GM23338 (cell line): ENCODE measurements at regions not wholly inside any gene's neighbourhood (a gene's known extent, or its start where the extent isn't known, plus 50 kb on each side); places are given as distances from the start of the nearest gene placed in this dataset.
A peak's percentile ranks its signal among the peaks of the same experiment; 100 is the strongest.

ENCODE experiments used
- ATAC-seq: fragments of 200-7000 bp; cut with Tn5 transposase; 3 replicates; pipeline ENCODE4 v1.9.1; 2020
- DNase-seq: peaks from one replicate; pipeline ENCODE4 v3.0.0-alpha.2; 2015; ENCODE audit warnings: low spot score
- H2AFZ ChIP-seq: fragments of 200-600 bp; sonication (generic); 2 replicates; pipeline ENCODE4 v1.8.0; 2016; ENCODE audit warnings: antibody characterized with exemption, mild to moderate bottlenecking, moderate library complexity
- H3F3A ChIP-seq: fragments of 200-600 bp; sonication (generic); replicated peaks from 2 replicates; pipeline ENCODE4 v1.8.0; 2017; ENCODE audit warnings: antibody characterized with exemption, mixed run types, low read depth
- H3K27ac ChIP-seq: fragments of 200-600 bp; sonication (generic); 2 replicates; pipeline ENCODE4 v1.6.1; 2016; ENCODE audit warnings: low read depth
- H3K27me3 ChIP-seq: fragments of 200-600 bp; sonication (generic); 2 replicates; pipeline ENCODE4 v1.8.0; 2016; ENCODE audit warnings: mild to moderate bottlenecking, mixed run types, moderate library complexity; ENCODE audit not compliant: insufficient read depth
- H3K36me3 ChIP-seq: fragments of 200-600 bp; sonication (generic); 2 replicates; pipeline ENCODE4 v1.8.0; 2016; ENCODE audit warnings: mild to moderate bottlenecking; ENCODE audit not compliant: insufficient read depth
- H3K4me1 ChIP-seq: fragments of 200-600 bp; sonication (generic); 2 replicates; pipeline ENCODE4 v1.8.0; 2016; ENCODE audit warnings: mild to moderate bottlenecking, moderate library complexity; ENCODE audit not compliant: insufficient read depth
- H3K4me2 ChIP-seq: fragments of 200-600 bp; sonication (generic); 2 replicates; pipeline ENCODE4 v1.7.1; 2017; ENCODE audit warnings: mixed run types
- H3K4me3 ChIP-seq: fragments of 200-600 bp; sonication (generic); 2 replicates; pipeline ENCODE4 v1.6.1; 2016; ENCODE audit warnings: mixed run types
- H3K79me2 ChIP-seq: fragments of 200-600 bp; sonication (generic); replicated peaks from 2 replicates; pipeline ENCODE4 v1.8.0; 2017; ENCODE audit warnings: mild to moderate bottlenecking; ENCODE audit not compliant: insufficient read depth
- H3K9me2 ChIP-seq: fragments of 200-600 bp; sonication (generic); 2 replicates; pipeline ENCODE4 v1.8.0; 2017; ENCODE audit not compliant: insufficient read depth
- H4K20me1 ChIP-seq: fragments of 200-600 bp; sonication (generic); replicated peaks from 2 replicates; pipeline ENCODE4 v1.8.0; 2017; ENCODE audit warnings: mild to moderate bottlenecking; ENCODE audit not compliant: insufficient read depth
- H3K27ac Mint-ChIP-seq: 2 replicates; pipeline ENCODE4 v1.8.0; 2020; ENCODE audit warnings: inconsistent platforms, mild to moderate bottlenecking, moderate library complexity, mixed read lengths
- H3K27me3 Mint-ChIP-seq: 3 replicates; pipeline ENCODE4 v1.8.0; 2022; ENCODE audit warnings: low read depth, mild to moderate bottlenecking, moderate library complexity, mixed read lengths, inconsistent platforms; ENCODE audit not compliant: insufficient read depth, poor library complexity
- H3K36me3 Mint-ChIP-seq: 3 replicates; pipeline ENCODE4 v1.8.0; 2021; ENCODE audit warnings: low read depth, mild to moderate bottlenecking, inconsistent platforms, moderate library complexity, mixed read lengths
- H3K4me1 Mint-ChIP-seq: 3 replicates; pipeline ENCODE4 v1.8.0; 2020; ENCODE audit warnings: mild to moderate bottlenecking, inconsistent platforms, mixed read lengths
- H3K4me3 Mint-ChIP-seq: 3 replicates; pipeline ENCODE4 v1.8.0; 2021; ENCODE audit warnings: moderate library complexity, mild to moderate bottlenecking, inconsistent platforms, mixed read lengths
- H3K9me3 Mint-ChIP-seq: 3 replicates; pipeline ENCODE4 v1.8.0; 2020; ENCODE audit warnings: moderate library complexity, mild to moderate bottlenecking, inconsistent platforms, mixed read lengths
- CREB1 ChIP-seq: fragments of 250-450 bp; sonication (Bioruptor Pico); IDR thresholded peaks from 2 replicates; pipeline ENCODE4 v1.5.0; 2020; ENCODE audit warnings: low read depth, mild to moderate bottlenecking, moderate library complexity
- CTCF ChIP-seq, 2 experiments: fragments of 200-600 bp in 1 of 2; sonication (generic) in 1 of 2; conservative IDR thresholded peaks; 2 replicates each; pipeline versions ENCODE4 v1.5.1 to v1.6.1; 2016 to 2017; ENCODE audit warnings: antibody characterized with exemption in 2 of 2, low read depth in 2 of 2, mild to moderate bottlenecking in 2 of 2, moderate library complexity in 1 of 2
- ETS1 ChIP-seq: IDR thresholded peaks from 2 replicates; pipeline ENCODE4 v1.6.1; 2016; ENCODE audit warnings: antibody characterized with exemption
- EZH2 ChIP-seq: fragments of 200-600 bp; sonication (generic); IDR thresholded peaks from one replicate; pipeline ENCODE4 v1.8.0; 2017; ENCODE audit warnings: antibody characterized with exemption, mild to moderate bottlenecking, low read depth; ENCODE audit not compliant: unreplicated experiment
- EZH2phosphoT487 ChIP-seq: fragments of 200-600 bp; sonication (generic); IDR thresholded peaks from one replicate; pipeline ENCODE4 v1.8.1; 2018; ENCODE audit warnings: antibody characterized with exemption; ENCODE audit not compliant: unreplicated experiment
- JUNB ChIP-seq: IDR thresholded peaks from one replicate; pipeline ENCODE4 v1.6.1; 2016; ENCODE audit warnings: antibody characterized with exemption; ENCODE audit not compliant: unreplicated experiment
- POLR2AphosphoS5 ChIP-seq: IDR thresholded peaks from 2 replicates; pipeline ENCODE4 v1.6.1; 2016; ENCODE audit warnings: antibody characterized with exemption, low read depth
- STAT1 ChIP-seq: IDR thresholded peaks from one replicate; pipeline ENCODE4 v1.6.1; 2016; ENCODE audit warnings: antibody characterized with exemption; ENCODE audit not compliant: unreplicated experiment
- ZNF114 ChIP-seq: fragments of 250-450 bp; sonication (Bioruptor Pico); IDR thresholded peaks from 2 replicates; pipeline ENCODE4 v1.5.0; 2020; ENCODE audit warnings: mild to moderate bottlenecking, moderate library complexity
- ZNF331 ChIP-seq: fragments of 250-450 bp; sonication (Bioruptor Pico); IDR thresholded peaks from 2 replicates; pipeline ENCODE4 v1.5.0; 2020; ENCODE audit warnings: low read depth, mild to moderate bottlenecking, moderate library complexity
- ZNF462 ChIP-seq: fragments of 250-450 bp; sonication (Bioruptor Pico); IDR thresholded peaks from 2 replicates; pipeline ENCODE4 v1.5.0; 2020; ENCODE audit warnings: mild to moderate bottlenecking, moderate library complexity
- TF ChIP-seq, protein P1 (sequence below): IDR thresholded peaks from one replicate; pipeline ENCODE4 v1.6.1; 2018; ENCODE audit warnings: antibody characterized with exemption; ENCODE audit not compliant: unreplicated experiment

DNA sequence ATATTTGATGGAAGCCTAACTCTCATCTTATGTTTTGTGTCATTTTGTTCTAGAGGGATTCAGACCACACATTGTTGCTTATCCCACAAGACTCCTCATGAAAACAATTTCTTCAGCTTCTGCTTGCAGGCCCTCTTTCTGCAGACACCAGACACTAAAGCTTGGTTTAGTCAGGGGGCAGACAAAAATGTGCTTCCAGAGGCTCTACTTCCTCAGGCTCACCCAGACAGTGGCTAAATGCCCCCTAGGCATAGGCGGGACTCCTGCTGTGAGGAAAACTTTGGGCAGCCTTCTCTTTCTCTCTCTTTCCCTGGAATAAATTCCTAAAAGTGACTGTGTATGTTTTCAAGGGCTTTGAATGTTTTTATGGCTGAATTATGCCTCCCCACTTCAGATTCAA is 435.4 kb upstream of the ATP11B start:
- ATAC-seq (no peak; the same call in 2 of the 3 replicates), DNase-seq (peak; percentile 18)
- Histone ChIP-seq H3K4me3 (no peak overlapping the region), H3K36me3 (no peaks in the 10 kb centered on the region), H3K79me2 (no peaks in the 10 kb centered on the region), H2AFZ (peak overlapping the region; percentile 29; the same call in 1 of the 2 replicates), H3K27me3 (no peaks in the 10 kb centered on the region), H4K20me1 (no peaks in the 10 kb centered on the region), H3K4me1 (peaks cover 3% of the 10 kb centered on the region), H3K27ac (no peak overlapping the region), H3F3A (no peaks in the 10 kb centered on the region), H3K4me2 (no peak overlapping the region), H3K9me2 (no peaks in the 10 kb centered on the region)
- TF ChIP-seq ZNF331 (CRISPR knock-in tag), result no peak
- no peak for TF ChIP-seq EZH2
- TF ChIP-seq STAT1, result no peak
- no peak for TF ChIP-seq CREB1 (CRISPR knock-in tag)
- no peak for TF ChIP-seq CTCF (conservative IDR thresholded peaks at IDR 0.05; ENCODE audit: low read depth in 2 of 2)
- TF ChIP-seq POLR2AphosphoS5, result no peak
- TF ChIP-seq ZNF114 (CRISPR knock-in tag), result no peak
- no peak for TF ChIP-seq ETS1
- no peak for TF ChIP-seq EZH2phosphoT487
- TF ChIP-seq ZNF462 (CRISPR knock-in tag), result no peak
- TF ChIP-seq, protein P1, sequence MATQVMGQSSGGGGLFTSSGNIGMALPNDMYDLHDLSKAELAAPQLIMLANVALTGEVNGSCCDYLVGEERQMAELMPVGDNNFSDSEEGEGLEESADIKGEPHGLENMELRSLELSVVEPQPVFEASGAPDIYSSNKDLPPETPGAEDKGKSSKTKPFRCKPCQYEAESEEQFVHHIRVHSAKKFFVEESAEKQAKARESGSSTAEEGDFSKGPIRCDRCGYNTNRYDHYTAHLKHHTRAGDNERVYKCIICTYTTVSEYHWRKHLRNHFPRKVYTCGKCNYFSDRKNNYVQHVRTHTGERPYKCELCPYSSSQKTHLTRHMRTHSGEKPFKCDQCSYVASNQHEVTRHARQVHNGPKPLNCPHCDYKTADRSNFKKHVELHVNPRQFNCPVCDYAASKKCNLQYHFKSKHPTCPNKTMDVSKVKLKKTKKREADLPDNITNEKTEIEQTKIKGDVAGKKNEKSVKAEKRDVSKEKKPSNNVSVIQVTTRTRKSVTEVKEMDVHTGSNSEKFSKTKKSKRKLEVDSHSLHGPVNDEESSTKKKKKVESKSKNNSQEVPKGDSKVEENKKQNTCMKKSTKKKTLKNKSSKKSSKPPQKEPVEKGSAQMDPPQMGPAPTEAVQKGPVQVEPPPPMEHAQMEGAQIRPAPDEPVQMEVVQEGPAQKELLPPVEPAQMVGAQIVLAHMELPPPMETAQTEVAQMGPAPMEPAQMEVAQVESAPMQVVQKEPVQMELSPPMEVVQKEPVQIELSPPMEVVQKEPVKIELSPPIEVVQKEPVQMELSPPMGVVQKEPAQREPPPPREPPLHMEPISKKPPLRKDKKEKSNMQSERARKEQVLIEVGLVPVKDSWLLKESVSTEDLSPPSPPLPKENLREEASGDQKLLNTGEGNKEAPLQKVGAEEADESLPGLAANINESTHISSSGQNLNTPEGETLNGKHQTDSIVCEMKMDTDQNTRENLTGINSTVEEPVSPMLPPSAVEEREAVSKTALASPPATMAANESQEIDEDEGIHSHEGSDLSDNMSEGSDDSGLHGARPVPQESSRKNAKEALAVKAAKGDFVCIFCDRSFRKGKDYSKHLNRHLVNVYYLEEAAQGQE, result no peak
- no peak for TF ChIP-seq JUNB
- H3K27ac Mint-ChIP-seq, result no peak overlapping the region
- H3K27me3 Mint-ChIP-seq, result no peaks in the 10 kb centered on the region
- H3K4me1 Mint-ChIP-seq, result peaks cover 7% of the 10 kb centered on the region
- H3K9me3 Mint-ChIP-seq, result no peaks in the 10 kb centered on the region
- no peaks in the 10 kb centered on the region for H3K36me3 Mint-ChIP-seq
- no peak overlapping the region for H3K4me3 Mint-ChIP-seq
